ES-I3 (cell line): ENCODE measurements at regions not wholly inside any gene's neighbourhood (a gene's known extent, or its start where the extent isn't known, plus 50 kb on each side); places are given as distances from the start of the nearest gene placed in this dataset.

Experiments used
- H3K36me3 ChIP-seq: 2 replicates; pipeline ENCODE4 v1.6.1; 2013; ENCODE audit warnings: mild to moderate bottlenecking, low read length, control low read depth, moderate library complexity; ENCODE audit not compliant: insufficient read depth
- H3K4me1 ChIP-seq: 2 replicates; pipeline ENCODE4 v1.6.1; 2013; ENCODE audit warnings: mild to moderate bottlenecking, control low read depth, low read length; ENCODE audit not compliant: insufficient read depth
- H3K9ac ChIP-seq: 2 replicates; pipeline ENCODE4 v1.6.1; 2013; ENCODE audit warnings: low read depth, mild to moderate bottlenecking, low read length, moderate library complexity
- H3K9me3 ChIP-seq: 2 replicates; pipeline ENCODE4 v1.6.1; 2013; ENCODE audit warnings: mild to moderate bottlenecking, low read length, moderate library complexity; ENCODE audit not compliant: control insufficient read depth, insufficient read depth

- no peak overlapping the region for H3K9ac ChIP-seq
- no peaks in the 10 kb centered on the region for H3K36me3 ChIP-seq
Observed at GRCh38 chrX:51437521-51437920, 58.9 kb downstream of the NUDT11 start.

GRCh38 chrX:51435101-51435500 is 61.3 kb downstream of the NUDT11 start:
- no peaks in the 10 kb centered on the region for H3K9me3 ChIP-seq
- no peak overlapping the region for H3K9ac ChIP-seq
- H3K4me1 ChIP-seq: peaks cover 6% of the 10 kb centered on the region; the same call in 1 of the 2 replicates
- no peaks in the 10 kb centered on the region for H3K36me3 ChIP-seq

More at GRCh38 chrX:51437521-51437920, 58.9 kb downstream of the NUDT11 start:
- Histone ChIP-seq H3K9me3 (no peaks in the 10 kb centered on the region), H3K4me1 (peaks cover 13% of the 10 kb centered on the region; the same call in 1 of the 2 replicates)

GRCh38 chrX:51421972-51422597 is 74.3 kb downstream of the NUDT11 start:
- no peaks in the 10 kb centered on the region for H3K9me3 ChIP-seq
- H3K36me3 ChIP-seq: no peaks in the 10 kb centered on the region
- peaks cover 3% of the 10 kb centered on the region; the same call in 1 of the 2 replicates for H3K4me1 ChIP-seq
- H3K9ac ChIP-seq: no peak overlapping the region

- no peak overlapping the region for H3K9ac ChIP-seq
- no peaks in the 10 kb centered on the region for H3K36me3 ChIP-seq
- H3K4me1 ChIP-seq: peaks cover 3% of the 10 kb centered on the region; the same call in 1 of the 2 replicates
- H3K9me3 ChIP-seq: no peaks in the 10 kb centered on the region
Observed at GRCh38 chrX:51420610-51421009, 75.8 kb downstream of the NUDT11 start.

- Histone ChIP-seq H3K4me1 (0 out of 2 replicates have a peak, but pooled peaks cover 3% of the 10 kb centered on the region), H3K9ac (no peak overlapping the region), H3K9me3 (no peaks in the 10 kb centered on the region), H3K36me3 (no peaks in the 10 kb centered on the region)
Observed at GRCh38 chrX:51408462-51408861, 75.8 kb downstream of the NUDT10 start.

GRCh38 chrX:51407520-51408409 is 75.1 kb downstream of the NUDT10 start:
- no peak overlapping the region for H3K9ac ChIP-seq
- H3K9me3 ChIP-seq: no peaks in the 10 kb centered on the region
- H3K4me1 ChIP-seq: 0 out of 2 replicates have a peak, but pooled peaks cover 3% of the 10 kb centered on the region
- H3K36me3 ChIP-seq: no peaks in the 10 kb centered on the region

GRCh38 chrX:51406688-51407519 is 74.3 kb downstream of the NUDT10 start:
- no peaks in the 10 kb centered on the region for H3K9me3 ChIP-seq
- 0 out of 2 replicates have a peak, but pooled peaks cover 3% of the 10 kb centered on the region for H3K4me1 ChIP-seq
- H3K36me3 ChIP-seq: no peaks in the 10 kb centered on the region
- H3K9ac ChIP-seq: no peak overlapping the region

- H3K36me3 ChIP-seq: no peaks in the 10 kb centered on the region
- no peaks in the 10 kb centered on the region for H3K9me3 ChIP-seq
- no peak overlapping the region for H3K9ac ChIP-seq
- 0 out of 2 replicates have a peak, but pooled peaks cover 3% of the 10 kb centered on the region for H3K4me1 ChIP-seq
Observed at GRCh38 chrX:51404445-51404844, 71.8 kb downstream of the NUDT10 start.

GRCh38 chrX:51395810-51396728 is 63.4 kb downstream of the NUDT10 start:
- Histone ChIP-seq H3K9me3 (no peaks in the 10 kb centered on the region; the same call in 1 of the 2 replicates), H3K9ac (peak overlapping the region; percentile 53; the same call in 1 of the 2 replicates), H3K36me3 (no peaks in the 10 kb centered on the region), H3K4me1 (no peaks in the 10 kb centered on the region)

- H3K9me3 ChIP-seq: no peaks in the 10 kb centered on the region; the same call in 1 of the 2 replicates
- peak overlapping the region; percentile 53; the same call in 1 of the 2 replicates for H3K9ac ChIP-seq
- no peaks in the 10 kb centered on the region for H3K36me3 ChIP-seq
- H3K4me1 ChIP-seq: no peaks in the 10 kb centered on the region
Observed at GRCh38 chrX:51395480-51395809, 62.8 kb downstream of the NUDT10 start.
